ENCODE measurements at regions not wholly inside any gene's neighbourhood (a gene's known extent, or its start where the extent isn't known, plus 50 kb on each side); places are given as distances from the start of the nearest gene placed in this dataset.

DNA sequence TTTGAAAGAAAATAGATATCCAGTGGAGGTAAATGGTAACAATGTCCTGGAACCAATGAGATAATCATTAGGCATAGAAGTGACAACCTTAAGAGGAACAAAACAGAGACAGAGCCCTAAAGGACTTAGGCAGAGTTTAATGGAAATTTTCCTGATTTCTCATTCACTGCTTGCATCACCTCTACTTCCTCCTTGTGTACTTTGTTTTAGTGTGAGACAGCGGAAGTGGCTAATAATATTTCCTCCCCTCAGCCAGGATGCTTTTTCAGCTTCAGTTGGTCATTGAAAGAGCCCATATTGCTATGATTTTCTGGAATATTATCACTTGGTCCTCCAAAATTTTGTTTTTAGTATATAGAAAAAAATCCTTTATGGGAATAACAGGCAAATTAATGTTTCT is 153.4 kb upstream of the MPDZ start:
- TF ChIP-seq NONO (IDR thresholded peaks at IDR 0.05; ENCODE audit: low read depth in 2 of 2, low read length in 1 of 2): no peak
- TF ChIP-seq CHD1 (IDR thresholded peaks at IDR 0.05; ENCODE audit: low read length): no peak
- TF ChIP-seq, protein P1, sequence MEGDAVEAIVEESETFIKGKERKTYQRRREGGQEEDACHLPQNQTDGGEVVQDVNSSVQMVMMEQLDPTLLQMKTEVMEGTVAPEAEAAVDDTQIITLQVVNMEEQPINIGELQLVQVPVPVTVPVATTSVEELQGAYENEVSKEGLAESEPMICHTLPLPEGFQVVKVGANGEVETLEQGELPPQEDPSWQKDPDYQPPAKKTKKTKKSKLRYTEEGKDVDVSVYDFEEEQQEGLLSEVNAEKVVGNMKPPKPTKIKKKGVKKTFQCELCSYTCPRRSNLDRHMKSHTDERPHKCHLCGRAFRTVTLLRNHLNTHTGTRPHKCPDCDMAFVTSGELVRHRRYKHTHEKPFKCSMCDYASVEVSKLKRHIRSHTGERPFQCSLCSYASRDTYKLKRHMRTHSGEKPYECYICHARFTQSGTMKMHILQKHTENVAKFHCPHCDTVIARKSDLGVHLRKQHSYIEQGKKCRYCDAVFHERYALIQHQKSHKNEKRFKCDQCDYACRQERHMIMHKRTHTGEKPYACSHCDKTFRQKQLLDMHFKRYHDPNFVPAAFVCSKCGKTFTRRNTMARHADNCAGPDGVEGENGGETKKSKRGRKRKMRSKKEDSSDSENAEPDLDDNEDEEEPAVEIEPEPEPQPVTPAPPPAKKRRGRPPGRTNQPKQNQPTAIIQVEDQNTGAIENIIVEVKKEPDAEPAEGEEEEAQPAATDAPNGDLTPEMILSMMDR (IDR thresholded peaks at IDR 0.05 in 2 of 3, conservative IDR thresholded peaks at IDR 0.05 in 1 of 3; ENCODE audit: insufficient read depth in 2 of 3, low read depth in 1 of 3, low read length in 3 of 3): no peak
- no peak for TF ChIP-seq NFIC (IDR thresholded peaks at IDR 0.05)
- TF ChIP-seq TCF7L2 (IDR thresholded peaks at IDR 0.05; ENCODE audit: low read depth, low read length): no peak
- TF ChIP-seq EGR1 (conservative IDR thresholded peaks at IDR 0.05): no peak
- no peak for TF ChIP-seq ZNF444 (CRISPR knock-in tag; IDR thresholded peaks at IDR 0.05)
- TF ChIP-seq HCFC1 (IDR thresholded peaks at IDR 0.05; ENCODE audit: low read depth, low read length): no peak
- TF ChIP-seq CEBPB (tag; IDR thresholded peaks at IDR 0.05): no peak
- no peak for TF ChIP-seq GABPA (tag; conservative IDR thresholded peaks at IDR 0.05; ENCODE audit: low read depth)
- no peak for TF ChIP-seq CHD4 (IDR thresholded peaks at IDR 0.05; ENCODE audit: insufficient read depth, insufficient replicate concordance, low read depth, low read length, poor library complexity, severe bottlenecking)
- no peak for TF ChIP-seq CCAR2 (IDR thresholded peaks at IDR 0.05; ENCODE audit: low read depth, low read length)
- TF ChIP-seq MAX (CRISPR knock-in tag; IDR thresholded peaks at IDR 0.05): no peak
- TF ChIP-seq CHD7 (IDR thresholded peaks at IDR 0.05; ENCODE audit: low read depth, low read length): no peak

Data from K562 (cell line).